ENCODE measurements at regions not wholly inside any gene's neighbourhood (a gene's known extent, or its start where the extent isn't known, plus 50 kb on each side); places are given as distances from the start of the nearest gene placed in this dataset.
"Not testable (repeated sequence)": the region's sequence is repeated elsewhere in the genome, so short reads cannot be mapped to it uniquely, and the experiment has no call there.

GRCh38 chr7:17558558-17559332, 260.3 kb downstream of the AHR start:
- DNase-seq (ENCODE audit: low spot score in 2 of 2) (no peak), ATAC-seq (replicated peaks; ENCODE audit: extremely low read depth, poor library complexity, severe bottlenecking) (no peak)
- Mint-ChIP-seq H3K4me1 (no peaks in the 10 kb centered on the region), H3K27ac (ENCODE audit: low read depth) (no peak overlapping the region), H3K27me3 (peaks cover 23% of the 10 kb centered on the region), H3K4me3 (no peak overlapping the region), H3K36me3 (ENCODE audit: insufficient read depth) (peaks cover 1% of the 10 kb centered on the region), H3K9me3 (peaks cover 4% of the 10 kb centered on the region)

DNA sequence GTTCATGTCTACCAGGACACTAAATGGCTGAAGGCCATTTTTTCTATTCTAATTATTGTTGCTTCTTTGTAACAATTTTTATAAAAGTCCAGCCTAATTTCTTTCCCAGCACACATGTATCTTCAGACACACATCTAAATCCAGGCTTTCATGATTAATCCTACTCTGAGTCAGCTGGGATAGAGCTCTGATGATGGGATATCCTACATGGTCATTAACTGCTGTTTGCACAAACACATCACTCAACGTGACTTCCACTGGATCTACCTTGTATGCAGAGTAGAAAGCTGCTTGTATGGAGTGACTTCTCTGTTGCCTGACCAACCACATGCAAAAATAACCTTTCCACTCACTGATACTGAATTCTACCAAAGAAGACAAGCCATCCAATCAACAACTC, 260.9 kb downstream of the AHR start:
- Mint-ChIP-seq H3K27me3 (peaks cover 25% of the 10 kb centered on the region), H3K4me1 (no peaks in the 10 kb centered on the region), H3K27ac (ENCODE audit: low read depth) (no peak overlapping the region), H3K4me3 (no peak overlapping the region), H3K36me3 (ENCODE audit: insufficient read depth) (peaks cover 1% of the 10 kb centered on the region), H3K9me3 (peaks cover 3% of the 10 kb centered on the region)
- ATAC-seq (replicated peaks; ENCODE audit: extremely low read depth, poor library complexity, severe bottlenecking) (no peak), DNase-seq (ENCODE audit: low spot score in 2 of 2) (no peak)

GRCh38 chr7:17560516-17560915, 262.1 kb downstream of the AHR start:
- no peak overlapping the region for H3K4me3 Mint-ChIP-seq
- H3K4me1 Mint-ChIP-seq: no peaks in the 10 kb centered on the region
- H3K9me3 Mint-ChIP-seq: no peaks in the 10 kb centered on the region
- H3K27ac Mint-ChIP-seq (ENCODE audit: low read depth): no peak overlapping the region
- no peak for ATAC-seq (replicated peaks; ENCODE audit: extremely low read depth, poor library complexity, severe bottlenecking)
- peaks cover 1% of the 10 kb centered on the region for H3K36me3 Mint-ChIP-seq (ENCODE audit: insufficient read depth)
- H3K27me3 Mint-ChIP-seq: peaks cover 25% of the 10 kb centered on the region
- no peak for DNase-seq (ENCODE audit: low spot score in 2 of 2)

GRCh38 chr7:17560966-17561365, 262.5 kb downstream of the AHR start:
- no peaks in the 10 kb centered on the region for H3K9me3 Mint-ChIP-seq
- H3K27me3 Mint-ChIP-seq: peaks cover 25% of the 10 kb centered on the region
- no peak for ATAC-seq (replicated peaks; ENCODE audit: extremely low read depth, poor library complexity, severe bottlenecking)
- H3K4me3 Mint-ChIP-seq: no peak overlapping the region
- peaks cover 1% of the 10 kb centered on the region for H3K36me3 Mint-ChIP-seq (ENCODE audit: insufficient read depth)
- DNase-seq (ENCODE audit: low spot score in 2 of 2): no peak
- H3K4me1 Mint-ChIP-seq: no peaks in the 10 kb centered on the region
- no peak overlapping the region for H3K27ac Mint-ChIP-seq (ENCODE audit: low read depth)

GRCh38 chr7:17564678-17565212, 266.3 kb downstream of the AHR start:
- no peaks in the 10 kb centered on the region for H3K4me1 Mint-ChIP-seq
- DNase-seq (ENCODE audit: low spot score in 2 of 2) (no peak), ATAC-seq (replicated peaks; ENCODE audit: extremely low read depth, poor library complexity, severe bottlenecking) (no peak)
- peaks cover 1% of the 10 kb centered on the region for H3K36me3 Mint-ChIP-seq (ENCODE audit: insufficient read depth)
- H3K27ac Mint-ChIP-seq (ENCODE audit: low read depth): no peak overlapping the region
- H3K9me3 Mint-ChIP-seq: peaks cover 8% of the 10 kb centered on the region
- H3K27me3 Mint-ChIP-seq: peaks cover 19% of the 10 kb centered on the region
- no peak overlapping the region for H3K4me3 Mint-ChIP-seq

DNA sequence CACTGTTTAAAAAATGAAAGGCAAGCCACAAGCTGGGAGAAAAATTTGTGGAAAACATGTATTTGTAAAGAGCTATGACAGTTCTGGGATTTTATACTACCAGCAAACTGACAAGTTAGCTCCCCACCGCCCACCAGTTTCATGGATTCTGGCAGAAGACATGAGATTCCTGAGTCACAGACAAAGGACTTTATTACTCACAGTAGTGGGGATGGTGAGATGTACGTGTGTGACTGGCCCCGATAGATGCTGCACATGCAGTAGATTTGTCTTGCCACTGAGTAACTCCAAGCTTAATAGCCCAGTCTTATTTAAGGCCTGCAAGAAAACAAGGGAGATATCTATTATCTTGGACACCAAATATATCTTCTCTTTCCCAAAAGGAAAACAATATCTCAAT, 281.7 kb downstream of the AHR start:
- peaks cover 23% of the 10 kb centered on the region for H3K27me3 Mint-ChIP-seq
- H3K27ac Mint-ChIP-seq (ENCODE audit: low read depth): no peak overlapping the region

DNA sequence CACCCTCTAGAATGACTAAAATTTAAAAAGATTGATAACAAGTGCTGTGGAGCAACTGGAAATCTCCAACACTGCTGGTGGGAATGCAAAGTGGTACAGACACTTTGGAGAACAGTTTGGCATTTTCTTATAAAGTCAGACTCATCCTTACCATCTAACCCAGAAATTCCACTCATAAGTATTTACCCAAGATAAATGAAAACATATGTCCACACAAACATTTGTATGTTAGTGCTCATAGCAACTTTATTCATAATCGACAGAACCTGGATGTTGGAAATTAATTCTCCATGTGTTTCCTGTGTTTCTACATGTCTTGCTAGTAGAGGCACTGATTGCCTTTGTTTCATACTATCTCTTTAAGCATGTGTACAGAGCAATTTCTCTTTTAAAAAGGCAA, 282.4 kb downstream of the AHR start:
- ATAC-seq (replicated peaks; ENCODE audit: extremely low read depth, poor library complexity, severe bottlenecking): no peak

More for the DNA sequence above, 281.7 kb downstream of the AHR start:
- Mint-ChIP-seq H3K9me3 (peaks cover 28% of the 10 kb centered on the region), H3K36me3 (ENCODE audit: insufficient read depth) (no peaks in the 10 kb centered on the region), H3K4me1 (no peaks in the 10 kb centered on the region), H3K4me3 (no peak overlapping the region)
- DNase-seq (ENCODE audit: low spot score in 2 of 2) (no peak), ATAC-seq (replicated peaks; ENCODE audit: extremely low read depth, poor library complexity, severe bottlenecking) (no peak)

DNA sequence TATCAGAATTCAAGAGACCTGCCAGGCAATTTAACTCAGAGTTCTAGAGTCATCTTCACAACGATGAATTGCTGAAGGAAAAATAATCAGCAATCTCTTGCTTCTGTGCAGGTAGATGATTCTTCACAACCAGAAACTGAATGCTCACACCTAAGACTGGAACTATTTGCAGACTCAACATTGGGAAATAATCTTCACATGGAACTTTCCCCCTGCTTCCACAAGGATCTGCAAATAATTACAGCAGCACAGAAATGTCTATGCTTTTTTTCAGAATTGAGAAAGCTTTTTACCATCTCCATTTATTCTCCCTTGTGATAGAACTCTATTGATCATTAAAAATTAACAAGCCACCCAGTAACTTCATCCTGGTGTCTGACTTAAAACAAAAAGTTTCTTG, 282.8 kb downstream of the AHR start:
- H3K27me3 Mint-ChIP-seq: peaks cover 30% of the 10 kb centered on the region
- H3K4me1 Mint-ChIP-seq: no peaks in the 10 kb centered on the region
- no peak for ATAC-seq (replicated peaks; ENCODE audit: extremely low read depth, poor library complexity, severe bottlenecking)
- no peak overlapping the region for H3K27ac Mint-ChIP-seq (ENCODE audit: low read depth)
- H3K36me3 Mint-ChIP-seq (ENCODE audit: insufficient read depth): no peaks in the 10 kb centered on the region
- peaks cover 28% of the 10 kb centered on the region for H3K9me3 Mint-ChIP-seq
- no peak for DNase-seq (ENCODE audit: low spot score in 2 of 2)
- no peak overlapping the region for H3K4me3 Mint-ChIP-seq

More for the DNA sequence above, 282.4 kb downstream of the AHR start:
- H3K27me3 Mint-ChIP-seq: peaks cover 31% of the 10 kb centered on the region
- no peak overlapping the region for H3K4me3 Mint-ChIP-seq
- no peaks in the 10 kb centered on the region for H3K36me3 Mint-ChIP-seq (ENCODE audit: insufficient read depth)
- H3K4me1 Mint-ChIP-seq: no peaks in the 10 kb centered on the region
- DNase-seq (ENCODE audit: low spot score in 2 of 2): no peak
- H3K27ac Mint-ChIP-seq (ENCODE audit: low read depth): no peak overlapping the region
- peaks cover 28% of the 10 kb centered on the region for H3K9me3 Mint-ChIP-seq

DNA sequence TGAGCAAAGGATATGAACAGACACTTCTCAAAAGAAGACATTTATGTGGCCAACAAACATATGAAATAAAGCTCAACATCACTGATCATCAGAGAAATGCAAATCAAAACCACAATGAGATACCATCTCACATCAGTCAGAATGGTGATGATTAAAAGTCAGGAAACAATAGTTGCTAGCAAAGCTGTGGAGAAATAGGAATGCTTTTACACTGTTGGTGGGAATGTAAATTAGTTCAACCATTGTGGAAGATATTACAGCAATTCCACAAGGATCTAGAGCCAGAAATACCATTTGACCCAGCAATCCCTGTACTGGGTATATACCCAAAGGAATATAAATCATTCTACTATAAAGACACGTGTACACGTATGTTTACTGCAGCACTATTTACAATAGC, 284.2 kb downstream of the AHR start:
- H3K36me3 Mint-ChIP-seq (ENCODE audit: insufficient read depth); DNase-seq (ENCODE audit: low spot score in 2 of 2); ATAC-seq (replicated peaks; ENCODE audit: extremely low read depth, poor library complexity, severe bottlenecking); H3K4me3 Mint-ChIP-seq; H3K27ac Mint-ChIP-seq (ENCODE audit: low read depth); H3K4me1 Mint-ChIP-seq: not testable (repeated sequence)
- Mint-ChIP-seq H3K27me3 (peaks cover 25% of the 10 kb centered on the region), H3K9me3 (peaks cover 15% of the 10 kb centered on the region)

DNA sequence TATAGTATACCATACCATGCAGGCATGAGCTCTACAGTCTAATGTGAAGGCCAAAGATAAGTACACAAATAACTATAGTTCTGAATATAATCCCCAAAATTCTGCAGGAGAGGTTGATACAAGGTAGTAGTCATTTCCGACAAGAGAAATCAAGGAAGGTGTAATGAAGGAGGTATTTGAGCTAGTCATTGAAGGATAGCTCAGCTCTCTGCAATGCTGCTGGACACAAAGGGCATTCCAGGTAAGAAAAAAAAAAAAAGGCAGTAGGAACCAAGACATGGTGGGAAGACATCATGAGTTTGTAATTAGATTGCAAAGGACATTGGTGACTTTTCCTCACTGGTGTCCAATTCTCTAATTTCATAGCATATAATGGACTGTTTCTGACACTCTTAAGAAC, 285.3 kb downstream of the AHR start:
- ATAC-seq (replicated peaks; ENCODE audit: extremely low read depth, poor library complexity, severe bottlenecking): no peak
- H3K4me1 Mint-ChIP-seq: no peaks in the 10 kb centered on the region
- no peak for DNase-seq (ENCODE audit: low spot score in 2 of 2)
- peaks cover 25% of the 10 kb centered on the region for H3K27me3 Mint-ChIP-seq
- H3K9me3 Mint-ChIP-seq: peaks cover 5% of the 10 kb centered on the region
- no peak overlapping the region for H3K4me3 Mint-ChIP-seq
- H3K36me3 Mint-ChIP-seq (ENCODE audit: insufficient read depth): no peaks in the 10 kb centered on the region
- H3K27ac Mint-ChIP-seq (ENCODE audit: low read depth): no peak overlapping the region

- peaks cover 25% of the 10 kb centered on the region for H3K27me3 Mint-ChIP-seq
- ATAC-seq (replicated peaks; ENCODE audit: extremely low read depth, poor library complexity, severe bottlenecking): no peak
- no peaks in the 10 kb centered on the region for H3K4me1 Mint-ChIP-seq
- H3K27ac Mint-ChIP-seq (ENCODE audit: low read depth): no peak overlapping the region
- no peaks in the 10 kb centered on the region for H3K36me3 Mint-ChIP-seq (ENCODE audit: insufficient read depth)
- no peak overlapping the region for H3K4me3 Mint-ChIP-seq
- H3K9me3 Mint-ChIP-seq: peaks cover 5% of the 10 kb centered on the region
- DNase-seq (ENCODE audit: low spot score in 2 of 2): no peak
Observed at GRCh38 chr7:17584822-17585221, 286.4 kb downstream of the AHR start.

GRCh38 chr7:17586711-17587110, 288.3 kb downstream of the AHR start:
- ATAC-seq (replicated peaks; ENCODE audit: extremely low read depth, poor library complexity, severe bottlenecking): no peak
- H3K4me1 Mint-ChIP-seq: no peaks in the 10 kb centered on the region
- H3K4me3 Mint-ChIP-seq: no peak overlapping the region

GRCh38 chr7:17588730-17589129, 290.3 kb downstream of the AHR start:
- Mint-ChIP-seq H3K9me3 (peaks cover 5% of the 10 kb centered on the region), H3K27me3 (peaks cover 25% of the 10 kb centered on the region), H3K4me3 (no peak overlapping the region), H3K4me1 (no peaks in the 10 kb centered on the region), H3K27ac (ENCODE audit: low read depth) (no peak overlapping the region), H3K36me3 (ENCODE audit: insufficient read depth) (no peaks in the 10 kb centered on the region)
- DNase-seq (ENCODE audit: low spot score in 2 of 2) (no peak), ATAC-seq (replicated peaks; ENCODE audit: extremely low read depth, poor library complexity, severe bottlenecking) (no peak)

More at GRCh38 chr7:17586711-17587110, 288.3 kb downstream of the AHR start:
- no peak for DNase-seq (ENCODE audit: low spot score in 2 of 2)
- H3K27ac Mint-ChIP-seq (ENCODE audit: low read depth): no peak overlapping the region
- H3K36me3 Mint-ChIP-seq (ENCODE audit: insufficient read depth): no peaks in the 10 kb centered on the region
- H3K27me3 Mint-ChIP-seq: peaks cover 25% of the 10 kb centered on the region
- H3K9me3 Mint-ChIP-seq: peaks cover 5% of the 10 kb centered on the region

All from central memory CD8-positive, alpha-beta T cell (primary cell).